ENCODE measurements at regions not wholly inside any gene's neighbourhood (a gene's known extent, or its start where the extent isn't known, plus 50 kb on each side); places are given as distances from the start of the nearest gene placed in this dataset.

DNA sequence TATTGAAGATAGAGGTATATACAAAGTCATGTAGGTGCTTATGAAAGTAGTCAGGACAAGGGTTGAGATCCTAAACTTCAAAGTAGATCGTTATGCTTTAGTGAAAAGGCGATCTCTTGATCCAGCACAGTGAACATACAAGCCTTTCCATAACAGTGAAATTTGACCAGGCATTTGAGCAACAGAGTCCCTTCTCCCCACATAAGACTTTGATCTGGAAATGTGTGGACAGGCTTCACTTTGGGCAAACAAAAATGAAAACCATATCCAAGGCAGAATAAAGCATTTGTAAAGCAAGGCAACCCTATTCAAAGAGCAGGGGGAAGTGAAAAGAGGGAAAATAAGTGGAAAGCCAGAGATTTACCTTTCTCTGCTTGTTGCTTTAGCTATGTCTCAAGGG, 311.9 kb upstream of the SORCS1 start:
- no peaks in the 10 kb centered on the region for H3K27me3 ChIP-seq (ENCODE audit: control insufficient read depth in 4 of 4, insufficient read depth in 4 of 4, low read length in 3 of 4)
- no peak overlapping the region for H3K4me3 ChIP-seq (ENCODE audit: low read depth in 1 of 3, low read length in 3 of 3)
- peaks cover 0 to 10% (median 4%) of the 10 kb centered on the region in 4 donors for H3K4me1 ChIP-seq (ENCODE audit: control insufficient read depth in 4 of 4, insufficient read depth in 4 of 4, low read length in 3 of 4)
- WGBS = 33% methylated on average over 2 of the region's 2 CpGs
- no peak for TF ChIP-seq RXRA (IDR thresholded peaks at IDR 0.05)
- TF ChIP-seq, protein P1, sequence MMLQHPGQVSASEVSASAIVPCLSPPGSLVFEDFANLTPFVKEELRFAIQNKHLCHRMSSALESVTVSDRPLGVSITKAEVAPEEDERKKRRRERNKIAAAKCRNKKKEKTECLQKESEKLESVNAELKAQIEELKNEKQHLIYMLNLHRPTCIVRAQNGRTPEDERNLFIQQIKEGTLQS (IDR thresholded peaks at IDR 0.05) = no peak
- TF ChIP-seq, protein P2, sequence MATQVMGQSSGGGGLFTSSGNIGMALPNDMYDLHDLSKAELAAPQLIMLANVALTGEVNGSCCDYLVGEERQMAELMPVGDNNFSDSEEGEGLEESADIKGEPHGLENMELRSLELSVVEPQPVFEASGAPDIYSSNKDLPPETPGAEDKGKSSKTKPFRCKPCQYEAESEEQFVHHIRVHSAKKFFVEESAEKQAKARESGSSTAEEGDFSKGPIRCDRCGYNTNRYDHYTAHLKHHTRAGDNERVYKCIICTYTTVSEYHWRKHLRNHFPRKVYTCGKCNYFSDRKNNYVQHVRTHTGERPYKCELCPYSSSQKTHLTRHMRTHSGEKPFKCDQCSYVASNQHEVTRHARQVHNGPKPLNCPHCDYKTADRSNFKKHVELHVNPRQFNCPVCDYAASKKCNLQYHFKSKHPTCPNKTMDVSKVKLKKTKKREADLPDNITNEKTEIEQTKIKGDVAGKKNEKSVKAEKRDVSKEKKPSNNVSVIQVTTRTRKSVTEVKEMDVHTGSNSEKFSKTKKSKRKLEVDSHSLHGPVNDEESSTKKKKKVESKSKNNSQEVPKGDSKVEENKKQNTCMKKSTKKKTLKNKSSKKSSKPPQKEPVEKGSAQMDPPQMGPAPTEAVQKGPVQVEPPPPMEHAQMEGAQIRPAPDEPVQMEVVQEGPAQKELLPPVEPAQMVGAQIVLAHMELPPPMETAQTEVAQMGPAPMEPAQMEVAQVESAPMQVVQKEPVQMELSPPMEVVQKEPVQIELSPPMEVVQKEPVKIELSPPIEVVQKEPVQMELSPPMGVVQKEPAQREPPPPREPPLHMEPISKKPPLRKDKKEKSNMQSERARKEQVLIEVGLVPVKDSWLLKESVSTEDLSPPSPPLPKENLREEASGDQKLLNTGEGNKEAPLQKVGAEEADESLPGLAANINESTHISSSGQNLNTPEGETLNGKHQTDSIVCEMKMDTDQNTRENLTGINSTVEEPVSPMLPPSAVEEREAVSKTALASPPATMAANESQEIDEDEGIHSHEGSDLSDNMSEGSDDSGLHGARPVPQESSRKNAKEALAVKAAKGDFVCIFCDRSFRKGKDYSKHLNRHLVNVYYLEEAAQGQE (IDR thresholded peaks at IDR 0.05) = peak; percentile 43
- TF ChIP-seq, protein P3, sequence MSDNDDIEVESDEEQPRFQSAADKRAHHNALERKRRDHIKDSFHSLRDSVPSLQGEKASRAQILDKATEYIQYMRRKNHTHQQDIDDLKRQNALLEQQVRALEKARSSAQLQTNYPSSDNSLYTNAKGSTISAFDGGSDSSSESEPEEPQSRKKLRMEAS (IDR thresholded peaks at IDR 0.05) = peak; percentile 30
- TF ChIP-seq, protein P4, sequence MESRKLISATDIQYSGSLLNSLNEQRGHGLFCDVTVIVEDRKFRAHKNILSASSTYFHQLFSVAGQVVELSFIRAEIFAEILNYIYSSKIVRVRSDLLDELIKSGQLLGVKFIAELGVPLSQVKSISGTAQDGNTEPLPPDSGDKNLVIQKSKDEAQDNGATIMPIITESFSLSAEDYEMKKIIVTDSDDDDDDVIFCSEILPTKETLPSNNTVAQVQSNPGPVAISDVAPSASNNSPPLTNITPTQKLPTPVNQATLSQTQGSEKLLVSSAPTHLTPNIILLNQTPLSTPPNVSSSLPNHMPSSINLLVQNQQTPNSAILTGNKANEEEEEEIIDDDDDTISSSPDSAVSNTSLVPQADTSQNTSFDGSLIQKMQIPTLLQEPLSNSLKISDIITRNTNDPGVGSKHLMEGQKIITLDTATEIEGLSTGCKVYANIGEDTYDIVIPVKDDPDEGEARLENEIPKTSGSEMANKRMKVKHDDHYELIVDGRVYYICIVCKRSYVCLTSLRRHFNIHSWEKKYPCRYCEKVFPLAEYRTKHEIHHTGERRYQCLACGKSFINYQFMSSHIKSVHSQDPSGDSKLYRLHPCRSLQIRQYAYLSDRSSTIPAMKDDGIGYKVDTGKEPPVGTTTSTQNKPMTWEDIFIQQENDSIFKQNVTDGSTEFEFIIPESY (IDR thresholded peaks at IDR 0.05) = no peak
- TF ChIP-seq YY1 (IDR thresholded peaks at IDR 0.05) = peak; percentile 31
- TF ChIP-seq HNF4A (conservative IDR thresholded peaks at IDR 0.05) = peak; percentile 55 to 84
- peak; percentile 21 for TF ChIP-seq SP1 (IDR thresholded peaks at IDR 0.05)
- TF ChIP-seq HNF4G (IDR thresholded peaks at IDR 0.05) = peak; percentile 17
- peak; percentile 20 for TF ChIP-seq FOXA2 (IDR thresholded peaks at IDR 0.05)
- TF ChIP-seq RAD21 (IDR thresholded peaks at IDR 0.05) = peak in 1 of 2 donors; percentile 53
- no peaks in the 10 kb centered on the region for H3K36me3 ChIP-seq (ENCODE audit: control insufficient read depth in 4 of 4, insufficient read depth in 3 of 4, low read depth in 1 of 4, low read length in 3 of 4)
- H3K9me3 ChIP-seq (ENCODE audit: control insufficient read depth in 4 of 4, low read length in 3 of 4) = no peaks in the 10 kb centered on the region
- DNase-seq (ENCODE audit: low spot score) = no peak
- no peak overlapping the region for H3K9ac ChIP-seq (ENCODE audit: low read depth in 1 of 2, low read length in 2 of 2)
- no peak overlapping the region for H3K27ac ChIP-seq (ENCODE audit: low read depth in 1 of 2, low read length in 2 of 2)

DNA sequence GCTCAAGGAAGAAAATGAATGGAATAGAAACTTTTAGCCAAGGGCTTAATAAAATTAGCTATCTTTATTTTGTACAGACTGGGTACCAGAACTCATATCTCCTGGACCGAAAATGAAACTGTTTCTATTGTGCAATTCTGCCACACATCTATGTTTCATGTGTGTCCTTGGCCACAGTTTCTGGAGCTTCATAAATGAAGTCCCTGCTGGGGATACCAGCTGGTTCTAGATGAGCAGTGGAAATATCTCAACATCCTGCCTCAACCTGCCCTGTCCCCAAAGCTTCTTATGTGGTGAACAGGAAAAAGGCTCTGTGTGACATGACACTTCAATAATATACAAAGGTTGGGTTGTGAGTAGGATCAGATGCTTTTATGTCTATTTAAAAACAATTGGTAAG, 310.1 kb upstream of the SORCS1 start:
- H3K4me1 ChIP-seq (ENCODE audit: control insufficient read depth in 4 of 4, insufficient read depth in 4 of 4, low read length in 3 of 4) = peaks cover 0 to 10% (median 4%) of the 10 kb centered on the region in 4 donors
- 49% methylated on average over 1 of the region's 1 CpG for WGBS
- H3K9me3 ChIP-seq (ENCODE audit: control insufficient read depth in 4 of 4, low read length in 3 of 4) = no peaks in the 10 kb centered on the region
- no peak overlapping the region for H3K4me3 ChIP-seq (ENCODE audit: low read depth in 1 of 3, low read length in 3 of 3)
- H3K27ac ChIP-seq (ENCODE audit: low read depth in 1 of 2, low read length in 2 of 2) = no peak overlapping the region
- H3K9ac ChIP-seq (ENCODE audit: low read depth in 1 of 2, low read length in 2 of 2) = no peak overlapping the region
- no peaks in the 10 kb centered on the region for H3K27me3 ChIP-seq (ENCODE audit: control insufficient read depth in 4 of 4, insufficient read depth in 4 of 4, low read length in 3 of 4)
- no peak for DNase-seq (ENCODE audit: low spot score)
- no peaks in the 10 kb centered on the region for H3K36me3 ChIP-seq (ENCODE audit: control insufficient read depth in 4 of 4, insufficient read depth in 3 of 4, low read depth in 1 of 4, low read length in 3 of 4)
- TF ChIP-seq SP1 (IDR thresholded peaks at IDR 0.05) = no peak
- TF ChIP-seq TAF1 (conservative IDR thresholded peaks at IDR 0.05) = no peak
- no peak for TF ChIP-seq NR2F2 (IDR thresholded peaks at IDR 0.05)
- TF ChIP-seq EGR1 (IDR thresholded peaks at IDR 0.05; ENCODE audit: low read depth in 2 of 2) = no peak
- TF ChIP-seq HNF4G (IDR thresholded peaks at IDR 0.05) = no peak
- TF ChIP-seq, protein P3 (IDR thresholded peaks at IDR 0.05) = no peak
- TF ChIP-seq, protein P5, sequence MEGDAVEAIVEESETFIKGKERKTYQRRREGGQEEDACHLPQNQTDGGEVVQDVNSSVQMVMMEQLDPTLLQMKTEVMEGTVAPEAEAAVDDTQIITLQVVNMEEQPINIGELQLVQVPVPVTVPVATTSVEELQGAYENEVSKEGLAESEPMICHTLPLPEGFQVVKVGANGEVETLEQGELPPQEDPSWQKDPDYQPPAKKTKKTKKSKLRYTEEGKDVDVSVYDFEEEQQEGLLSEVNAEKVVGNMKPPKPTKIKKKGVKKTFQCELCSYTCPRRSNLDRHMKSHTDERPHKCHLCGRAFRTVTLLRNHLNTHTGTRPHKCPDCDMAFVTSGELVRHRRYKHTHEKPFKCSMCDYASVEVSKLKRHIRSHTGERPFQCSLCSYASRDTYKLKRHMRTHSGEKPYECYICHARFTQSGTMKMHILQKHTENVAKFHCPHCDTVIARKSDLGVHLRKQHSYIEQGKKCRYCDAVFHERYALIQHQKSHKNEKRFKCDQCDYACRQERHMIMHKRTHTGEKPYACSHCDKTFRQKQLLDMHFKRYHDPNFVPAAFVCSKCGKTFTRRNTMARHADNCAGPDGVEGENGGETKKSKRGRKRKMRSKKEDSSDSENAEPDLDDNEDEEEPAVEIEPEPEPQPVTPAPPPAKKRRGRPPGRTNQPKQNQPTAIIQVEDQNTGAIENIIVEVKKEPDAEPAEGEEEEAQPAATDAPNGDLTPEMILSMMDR (IDR thresholded peaks at IDR 0.05; ENCODE audit: low read depth, low read length, missing input control) = no peak
- TF ChIP-seq, protein P2 (IDR thresholded peaks at IDR 0.05) = no peak
- no peak for TF ChIP-seq FOXA2 (IDR thresholded peaks at IDR 0.05)
- TF ChIP-seq RAD21 (IDR thresholded peaks at IDR 0.05) = no peak
- TF ChIP-seq JUND (IDR thresholded peaks at IDR 0.05) = no peak
- TF ChIP-seq HNF4A (conservative IDR thresholded peaks at IDR 0.05) = no peak

Measured in liver (tissue), 8 donors.